ENCODE measurements at regions not wholly inside any gene's neighbourhood (a gene's known extent, or its start where the extent isn't known, plus 50 kb on each side); places are given as distances from the start of the nearest gene placed in this dataset.

DNA sequence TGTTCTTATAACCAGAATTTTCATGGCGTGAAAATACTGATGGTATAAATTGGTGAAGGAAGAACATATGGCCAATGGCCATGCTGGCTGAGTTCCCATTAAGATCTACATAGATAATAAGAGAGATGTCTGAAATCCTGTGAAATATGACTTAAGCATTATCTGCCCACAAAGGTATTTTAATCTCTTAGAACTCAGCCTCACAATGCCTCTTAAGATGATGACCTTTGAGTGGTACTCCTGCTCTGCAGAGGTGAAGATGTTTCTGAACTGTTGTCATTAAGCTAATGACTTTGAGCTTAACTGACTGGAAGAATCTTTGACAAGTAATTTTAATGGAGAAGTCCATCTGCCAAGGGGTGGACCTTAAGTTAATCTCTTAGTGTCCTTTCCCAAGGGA is 148.7 kb downstream of the ZNF326 start:
- no peaks in the 10 kb centered on the region for H3K36me3 Mint-ChIP-seq (ENCODE audit: low read depth)
- TF ChIP-seq, protein P1, sequence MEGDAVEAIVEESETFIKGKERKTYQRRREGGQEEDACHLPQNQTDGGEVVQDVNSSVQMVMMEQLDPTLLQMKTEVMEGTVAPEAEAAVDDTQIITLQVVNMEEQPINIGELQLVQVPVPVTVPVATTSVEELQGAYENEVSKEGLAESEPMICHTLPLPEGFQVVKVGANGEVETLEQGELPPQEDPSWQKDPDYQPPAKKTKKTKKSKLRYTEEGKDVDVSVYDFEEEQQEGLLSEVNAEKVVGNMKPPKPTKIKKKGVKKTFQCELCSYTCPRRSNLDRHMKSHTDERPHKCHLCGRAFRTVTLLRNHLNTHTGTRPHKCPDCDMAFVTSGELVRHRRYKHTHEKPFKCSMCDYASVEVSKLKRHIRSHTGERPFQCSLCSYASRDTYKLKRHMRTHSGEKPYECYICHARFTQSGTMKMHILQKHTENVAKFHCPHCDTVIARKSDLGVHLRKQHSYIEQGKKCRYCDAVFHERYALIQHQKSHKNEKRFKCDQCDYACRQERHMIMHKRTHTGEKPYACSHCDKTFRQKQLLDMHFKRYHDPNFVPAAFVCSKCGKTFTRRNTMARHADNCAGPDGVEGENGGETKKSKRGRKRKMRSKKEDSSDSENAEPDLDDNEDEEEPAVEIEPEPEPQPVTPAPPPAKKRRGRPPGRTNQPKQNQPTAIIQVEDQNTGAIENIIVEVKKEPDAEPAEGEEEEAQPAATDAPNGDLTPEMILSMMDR (IDR thresholded peaks at IDR 0.05; ENCODE audit: unreplicated experiment in 3 of 3), result no peak
- no peaks in the 10 kb centered on the region for H3K4me1 Mint-ChIP-seq
- H3K4me3 Mint-ChIP-seq, result no peak overlapping the region
- peak overlapping the region in 1 of 3 experiments; percentile 1 for H3K27ac Mint-ChIP-seq
- peaks cover 4% of the 10 kb centered on the region for H3K27me3 Mint-ChIP-seq (ENCODE audit: low read depth)
- H3K9me3 Mint-ChIP-seq, result peaks cover 17% of the 10 kb centered on the region

DNA sequence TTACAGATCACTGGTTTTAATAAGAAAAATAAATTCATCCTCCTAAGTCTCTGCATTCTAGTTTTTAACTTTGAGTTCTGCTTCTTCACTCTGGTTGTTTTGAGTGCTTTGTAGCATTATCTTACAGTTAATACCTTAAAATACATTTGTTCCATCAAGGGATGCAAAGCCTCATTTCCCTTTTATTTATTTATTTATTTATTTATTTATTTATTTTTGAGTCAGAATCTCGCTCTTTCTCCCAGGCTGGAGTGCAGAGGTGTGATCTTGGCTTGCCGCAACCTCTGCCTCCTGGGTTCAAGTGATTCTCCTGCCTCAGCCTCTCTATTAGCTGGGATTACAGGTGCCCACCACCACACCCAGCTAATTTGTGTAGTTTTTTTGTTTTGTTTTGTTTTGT is 147.8 kb downstream of the ZNF326 start:
- H3K27ac Mint-ChIP-seq, result no peak overlapping the region
- no peaks in the 10 kb centered on the region for H3K4me1 Mint-ChIP-seq

GRCh38 chr1:90139837-90140236 is 144.9 kb downstream of the ZNF326 start:
- H3K9me3 Mint-ChIP-seq, result peaks cover 32% of the 10 kb centered on the region
- H3K27me3 Mint-ChIP-seq (ENCODE audit: low read depth), result peaks cover 4% of the 10 kb centered on the region
- H3K27ac Mint-ChIP-seq, result no peak overlapping the region
- no peak overlapping the region for H3K4me3 Mint-ChIP-seq
- H3K4me1 Mint-ChIP-seq, result no peaks in the 10 kb centered on the region
- no peaks in the 10 kb centered on the region for H3K36me3 Mint-ChIP-seq (ENCODE audit: low read depth)
- TF ChIP-seq, protein P1 (IDR thresholded peaks at IDR 0.05; ENCODE audit: unreplicated experiment in 3 of 3), result no peak

More for the DNA sequence above, 147.8 kb downstream of the ZNF326 start:
- Mint-ChIP-seq H3K9me3 (peaks cover 22% of the 10 kb centered on the region), H3K36me3 (ENCODE audit: low read depth) (no peaks in the 10 kb centered on the region), H3K27me3 (ENCODE audit: low read depth) (peaks cover 4% of the 10 kb centered on the region), H3K4me3 (no peak overlapping the region)
- TF ChIP-seq, protein P1 (IDR thresholded peaks at IDR 0.05; ENCODE audit: unreplicated experiment in 3 of 3), result no peak

GRCh38 chr1:90135286-90135685 is 140.4 kb downstream of the ZNF326 start:
- peaks cover 12% of the 10 kb centered on the region for H3K27me3 Mint-ChIP-seq (ENCODE audit: low read depth)
- H3K9me3 Mint-ChIP-seq, result peaks cover 27% of the 10 kb centered on the region
- no peak overlapping the region for H3K4me3 Mint-ChIP-seq
- H3K36me3 Mint-ChIP-seq (ENCODE audit: low read depth), result no peaks in the 10 kb centered on the region
- TF ChIP-seq, protein P1 (IDR thresholded peaks at IDR 0.05; ENCODE audit: unreplicated experiment in 3 of 3), result no peak
- no peak overlapping the region for H3K27ac Mint-ChIP-seq
- H3K4me1 Mint-ChIP-seq, result no peaks in the 10 kb centered on the region

DNA sequence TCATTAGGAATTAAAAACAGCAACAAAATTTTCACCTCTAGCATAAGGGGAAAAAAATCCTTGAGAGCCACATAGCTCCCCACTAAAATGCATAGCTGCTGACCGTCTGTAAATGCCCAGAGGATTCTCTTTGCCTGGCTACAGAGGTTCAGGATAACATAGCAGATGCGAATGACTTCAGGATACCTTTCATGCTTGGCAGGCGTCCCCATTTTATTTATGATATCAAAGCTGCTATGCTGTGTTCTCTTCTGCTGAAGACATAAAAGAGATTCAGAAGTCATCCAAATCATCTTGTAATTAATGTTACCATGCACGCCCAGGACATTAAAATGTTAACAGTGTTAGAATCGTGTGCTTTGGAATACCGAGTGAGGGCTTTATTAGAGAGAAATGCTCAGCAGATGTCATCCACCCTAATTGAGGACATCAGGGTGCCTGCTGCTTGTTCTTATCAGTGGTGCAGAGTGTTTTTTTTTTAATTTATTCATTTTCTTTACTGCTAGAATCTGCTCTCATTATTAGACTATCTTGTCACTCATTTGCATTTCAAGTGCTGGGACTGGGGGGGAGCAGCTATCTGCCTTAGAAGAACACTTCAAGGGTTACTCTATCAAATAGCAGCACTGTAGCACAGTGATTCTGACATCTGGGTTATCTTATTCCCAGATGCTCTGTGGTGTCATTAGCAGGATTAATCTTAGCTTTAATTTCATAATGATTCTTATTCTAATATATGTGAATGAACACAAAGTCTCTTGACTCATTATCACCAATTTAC is 139.5 kb downstream of the ZNF326 start:
- H3K27ac Mint-ChIP-seq, result no peak overlapping the region
- TF ChIP-seq, protein P1 (IDR thresholded peaks at IDR 0.05; ENCODE audit: unreplicated experiment in 3 of 3), result no peak
- H3K9me3 Mint-ChIP-seq, result peaks cover 21% of the 10 kb centered on the region
- H3K4me1 Mint-ChIP-seq, result no peaks in the 10 kb centered on the region
- H3K36me3 Mint-ChIP-seq (ENCODE audit: low read depth), result no peaks in the 10 kb centered on the region
- no peak overlapping the region for H3K4me3 Mint-ChIP-seq
- peaks cover 12% of the 10 kb centered on the region for H3K27me3 Mint-ChIP-seq (ENCODE audit: low read depth)

GRCh38 chr1:90133133-90133532 is 138.2 kb downstream of the ZNF326 start:
- TF ChIP-seq, protein P1 (IDR thresholded peaks at IDR 0.05; ENCODE audit: unreplicated experiment in 3 of 3), result peak; percentile 35 to 63 (median 47)

More at GRCh38 chr1:90133133-90133532, 138.2 kb downstream of the ZNF326 start:
- no peaks in the 10 kb centered on the region for H3K36me3 Mint-ChIP-seq (ENCODE audit: low read depth)
- H3K27ac Mint-ChIP-seq, result no peak overlapping the region
- no peaks in the 10 kb centered on the region for H3K4me1 Mint-ChIP-seq
- H3K27me3 Mint-ChIP-seq (ENCODE audit: low read depth), result peaks cover 15% of the 10 kb centered on the region
- H3K9me3 Mint-ChIP-seq, result peaks cover 10% of the 10 kb centered on the region
- no peak overlapping the region for H3K4me3 Mint-ChIP-seq
